Ectodermal cell (in vitro differentiated cells): ENCODE measurements at regions not wholly inside any gene's neighbourhood (a gene's known extent, or its start where the extent isn't known, plus 50 kb on each side); places are given as distances from the start of the nearest gene placed in this dataset.
"Not testable (repeated sequence)": the region's sequence is repeated elsewhere in the genome, so short reads cannot be mapped to it uniquely, and the experiment has no call there.

Experiments
- H3K27ac ChIP-seq: 2 replicates; pipeline ENCODE4 v1.7.0; 2013; ENCODE audit warnings: mild to moderate bottlenecking, low read depth, low read length; ENCODE audit not compliant: insufficient read depth, poor library complexity, severe bottlenecking
- H3K27me3 ChIP-seq: 2 replicates; pipeline ENCODE4 v1.7.0; 2013; ENCODE audit warnings: mild to moderate bottlenecking, low read length; ENCODE audit not compliant: insufficient read depth, control insufficient read depth, poor library complexity, severe bottlenecking
- H3K36me3 ChIP-seq: one replicate; pipeline ENCODE4 v1.7.0; 2013; ENCODE audit warnings: low read length; ENCODE audit not compliant: control insufficient read depth, insufficient read depth
- H3K4me1 ChIP-seq: one replicate; pipeline ENCODE4 v1.7.0; 2013; ENCODE audit warnings: low read length; ENCODE audit not compliant: control insufficient read depth, insufficient read depth
- H3K4me3 ChIP-seq: 2 replicates; pipeline ENCODE4 v1.7.0; 2013; ENCODE audit warnings: low read depth, low read length, control low read depth; ENCODE audit not compliant: insufficient read depth
- H3K9me3 ChIP-seq: 2 replicates; pipeline ENCODE4 v1.7.0; 2013; ENCODE audit warnings: mild to moderate bottlenecking, low read length, moderate library complexity; ENCODE audit not compliant: control insufficient read depth
- WGBS, 2 experiments: methylation state at CpG; one replicate each; pipeline ENCODE4 v1.1.7; 2013; ENCODE audit warnings: missing lambda C conversion rate in 2 of 2; 5-methylcytosine and 5-hydroxymethylcytosine counted together

GRCh38 chr6:81979767-81980166, 227.3 kb upstream of the TENT5A start:
- H3K4me3 ChIP-seq: no peak overlapping the region
- peaks cover 2% of the 10 kb centered on the region for H3K9me3 ChIP-seq
- H3K4me1 ChIP-seq: no peaks in the 10 kb centered on the region
- H3K27ac ChIP-seq: no peak overlapping the region
- H3K27me3 ChIP-seq: no peaks in the 10 kb centered on the region
- no CpG with 5 or more reads among the region's 1 CpG for WGBS, 2 experiments
- no peaks in the 10 kb centered on the region for H3K36me3 ChIP-seq

- H3K27me3 ChIP-seq: no peaks in the 10 kb centered on the region
- H3K27ac ChIP-seq: no peak overlapping the region
- H3K9me3 ChIP-seq: peaks cover 2% of the 10 kb centered on the region
- no peaks in the 10 kb centered on the region for H3K36me3 ChIP-seq
- no peaks in the 10 kb centered on the region for H3K4me1 ChIP-seq
- H3K4me3 ChIP-seq: no peak overlapping the region
Measured at GRCh38 chr6:81979329-81979728, 226.8 kb upstream of the TENT5A start.

- H3K36me3 ChIP-seq: no peaks in the 10 kb centered on the region
- H3K27ac ChIP-seq: no peak overlapping the region
- H3K4me1 ChIP-seq: no peaks in the 10 kb centered on the region
- H3K4me3 ChIP-seq: no peak overlapping the region
- 91 to 94% methylated on average over 3 of the region's 3 CpGs for WGBS, 2 experiments
- no peaks in the 10 kb centered on the region for H3K27me3 ChIP-seq
- peaks cover 2% of the 10 kb centered on the region for H3K9me3 ChIP-seq
Measured at GRCh38 chr6:81978230-81978629, 225.7 kb upstream of the TENT5A start.

- H3K27ac ChIP-seq: no peak overlapping the region
- H3K4me1 ChIP-seq: no peaks in the 10 kb centered on the region
- H3K27me3 ChIP-seq: no peaks in the 10 kb centered on the region
- 78 to 89% methylated on average over 1 to 2 of the region's 2 CpGs for WGBS, 2 experiments
- peaks cover 2% of the 10 kb centered on the region for H3K9me3 ChIP-seq
- no peak overlapping the region for H3K4me3 ChIP-seq
- H3K36me3 ChIP-seq: no peaks in the 10 kb centered on the region
Measured at GRCh38 chr6:81977486-81977885, 225.0 kb upstream of the TENT5A start.

- Histone ChIP-seq H3K4me3 (no peak overlapping the region), H3K9me3 (no peaks in the 10 kb centered on the region), H3K27me3 (no peaks in the 10 kb centered on the region), H3K36me3 (no peaks in the 10 kb centered on the region), H3K4me1 (no peaks in the 10 kb centered on the region), H3K27ac (no peak overlapping the region)
- 79 to 84% methylated on average over 16 of the region's 16 CpGs for WGBS, 2 experiments
Measured at GRCh38 chr6:81969814-81970213, 217.3 kb upstream of the TENT5A start.

GRCh38 chr6:81969011-81969410, 216.5 kb upstream of the TENT5A start:
- Histone ChIP-seq H3K36me3 (no peaks in the 10 kb centered on the region), H3K4me3 (no peak overlapping the region), H3K27me3 (no peaks in the 10 kb centered on the region), H3K4me1 (no peaks in the 10 kb centered on the region), H3K9me3 (no peaks in the 10 kb centered on the region), H3K27ac (no peak overlapping the region)
- WGBS, 2 experiments: 92 to 94% methylated on average over 2 of the region's 2 CpGs

GRCh38 chr6:81966968-81967367, 214.5 kb upstream of the TENT5A start:
- Histone ChIP-seq H3K9me3 (no peaks in the 10 kb centered on the region), H3K4me1 (no peaks in the 10 kb centered on the region), H3K36me3 (no peaks in the 10 kb centered on the region), H3K27ac (no peak overlapping the region), H3K4me3 (no peak overlapping the region), H3K27me3 (no peaks in the 10 kb centered on the region)
- WGBS, 2 experiments: 88 to 100% methylated on average over 2 of the region's 2 CpGs

GRCh38 chr6:81962198-81962597, 209.7 kb upstream of the TENT5A start:
- Histone ChIP-seq H3K4me3 (no peak overlapping the region), H3K27ac (no peak overlapping the region), H3K36me3 (no peaks in the 10 kb centered on the region), H3K27me3 (no peaks in the 10 kb centered on the region), H3K4me1 (no peaks in the 10 kb centered on the region), H3K9me3 (no peaks in the 10 kb centered on the region)
- 80 to 98% methylated on average over 2 of the region's 3 CpGs for WGBS, 2 experiments

GRCh38 chr6:81950877-81951276, 198.4 kb upstream of the TENT5A start:
- H3K27ac ChIP-seq: no peak overlapping the region

GRCh38 chr6:81948861-81949260, 196.4 kb upstream of the TENT5A start:
- no peak overlapping the region for H3K27ac ChIP-seq
- H3K27me3 ChIP-seq: no peaks in the 10 kb centered on the region
- no peaks in the 10 kb centered on the region for H3K4me1 ChIP-seq
- no peak overlapping the region for H3K4me3 ChIP-seq
- no peaks in the 10 kb centered on the region for H3K9me3 ChIP-seq
- no peaks in the 10 kb centered on the region for H3K36me3 ChIP-seq

More at GRCh38 chr6:81950877-81951276, 198.4 kb upstream of the TENT5A start:
- 57 to 88% methylated on average over 1 of the region's 1 CpG for WGBS, 2 experiments
- no peaks in the 10 kb centered on the region for H3K36me3 ChIP-seq
- H3K4me3 ChIP-seq: no peak overlapping the region
- H3K27me3 ChIP-seq: no peaks in the 10 kb centered on the region
- no peaks in the 10 kb centered on the region for H3K9me3 ChIP-seq
- no peaks in the 10 kb centered on the region for H3K4me1 ChIP-seq

GRCh38 chr6:81948196-81948595, 195.7 kb upstream of the TENT5A start:
- H3K36me3 ChIP-seq, H3K4me3 ChIP-seq, H3K27ac ChIP-seq, H3K4me1 ChIP-seq, H3K27me3 ChIP-seq, H3K9me3 ChIP-seq: not testable (repeated sequence)
- 87 to 90% methylated on average over 4 of the region's 4 CpGs for WGBS, 2 experiments
